IMR-90 (cell line): ENCODE measurements at regions not wholly inside any gene's neighbourhood (a gene's known extent, or its start where the extent isn't known, plus 50 kb on each side); places are given as distances from the start of the nearest gene placed in this dataset.

Source experiments
- ATAC-seq: fragments of 200-7000 bp; cut with Tn5 transposase; 2 replicates; pipeline ENCODE4 v1.9.1; 2020; ENCODE audit warnings: low read depth, mild to moderate bottlenecking, moderate library complexity
- BruUV-seq: library from RNA; stranded (reverse); fragments of 400-500 nt; replicated peaks from 2 replicates; lab custom pipeline; 2021; lab: Mats Ljungman, UMichigan
- CTCF ChIA-PET: fragments of 300-600 bp; formaldehyde crosslinking; extraction: SDS; loops from one replicate; lab custom pipeline; 2021; ENCODE audit warnings: antibody characterized with exemption; lab: Yijun Ruan, JAX
- POLR2A ChIA-PET: fragments of 300-600 bp; sonication (Branson Sonifier 250); formaldehyde crosslinking; loops from one replicate; lab custom pipeline; 2022; ENCODE audit warnings: antibody characterized with exemption; ENCODE audit not compliant: unreplicated experiment; lab: Charles Lee
- DNase-seq: peaks from one replicate; pipeline ENCODE4 v3.0.0; 2013
- H2AFZ ChIP-seq: replicated peaks from 2 replicates; pipeline ENCODE3; 2013; ENCODE audit warnings: low read length, mild to moderate bottlenecking; ENCODE audit not compliant: poor library complexity
- H2AK5ac ChIP-seq: 2 replicates; pipeline ENCODE4 v1.6.1; 2013; ENCODE audit warnings: low read depth, low read length, inconsistent platforms
- H2AK9ac ChIP-seq: replicated peaks from 2 replicates; pipeline ENCODE3; 2013; ENCODE audit warnings: mild to moderate bottlenecking, low read depth, low read length, moderate library complexity; ENCODE audit not compliant: poor library complexity
- H2BK120ac ChIP-seq: 2 replicates; pipeline ENCODE4 v1.6.1; 2013; ENCODE audit warnings: low read depth, low read length, inconsistent platforms
- H2BK15ac ChIP-seq: 3 replicates; pipeline ENCODE4 v1.6.1; 2013; ENCODE audit warnings: low read depth, low read length, inconsistent platforms
- H2BK20ac ChIP-seq: 2 replicates; pipeline ENCODE4 v1.6.1; 2013; ENCODE audit warnings: low read depth, mild to moderate bottlenecking, inconsistent platforms, low read length, moderate library complexity
- H2BK5ac ChIP-seq: 2 replicates; pipeline ENCODE4 v1.6.1; 2013; ENCODE audit warnings: mild to moderate bottlenecking, low read depth, low read length, inconsistent platforms; ENCODE audit not compliant: poor library complexity, severe bottlenecking
- H3K14ac ChIP-seq: replicated peaks from 2 replicates; pipeline ENCODE4 v1.6.1; 2013; ENCODE audit warnings: low read depth, low read length, inconsistent platforms
- H3K18ac ChIP-seq: 2 replicates; pipeline ENCODE4 v1.6.1; 2013; ENCODE audit warnings: low read depth, low read length, control low read depth
- H3K23ac ChIP-seq: 2 replicates; pipeline ENCODE4 v1.6.1; 2013; ENCODE audit warnings: low read depth, low read length, inconsistent platforms
- H3K27ac ChIP-seq: 2 replicates; pipeline ENCODE4 v1.5.1; 2013; ENCODE audit warnings: mild to moderate bottlenecking, control low read depth, low read length; ENCODE audit not compliant: insufficient read depth
- H3K27me3 ChIP-seq: 2 replicates; pipeline ENCODE4 v1.6.1; 2013; ENCODE audit warnings: low read length; ENCODE audit not compliant: control insufficient read depth, insufficient read depth
- H3K36me3 ChIP-seq: 2 replicates; pipeline ENCODE4 v1.6.1; 2013; ENCODE audit warnings: low read length, mixed read lengths; ENCODE audit not compliant: control insufficient read depth, insufficient read depth
- H3K4ac ChIP-seq: 2 replicates; pipeline ENCODE4 v1.6.1; 2013; ENCODE audit warnings: low read depth, low read length, inconsistent platforms
- H3K4me1 ChIP-seq: 2 replicates; pipeline ENCODE4 v1.6.1; 2013; ENCODE audit warnings: low read length, mixed read lengths; ENCODE audit not compliant: control insufficient read depth, insufficient read depth
- H3K4me2 ChIP-seq: 2 replicates; pipeline ENCODE4 v1.6.1; 2013; ENCODE audit warnings: low read depth, mild to moderate bottlenecking, control low read depth, low read length, moderate library complexity
- H3K4me3 ChIP-seq: 2 replicates; pipeline ENCODE4 v1.5.1; 2013; ENCODE audit warnings: low read depth, mild to moderate bottlenecking, control low read depth, low read length, moderate library complexity; ENCODE audit not compliant: insufficient read depth
- H3K56ac ChIP-seq: 2 replicates; pipeline ENCODE4 v1.6.1; 2013; ENCODE audit warnings: low read length, inconsistent platforms; ENCODE audit not compliant: insufficient read depth; ENCODE audit errors: extremely low read depth
- H3K79me1 ChIP-seq, 2 experiments: 2 replicates each; pipeline ENCODE4 v1.6.1; 2013; ENCODE audit warnings: low read length in 2 of 2, inconsistent platforms in 1 of 2, low read depth in 1 of 2
- H3K9ac ChIP-seq: 2 replicates; pipeline ENCODE4 v1.6.1; 2013; ENCODE audit warnings: low read depth, low read length, control low read depth
- H3K9me1 ChIP-seq: 2 replicates; pipeline ENCODE4 v1.6.1; 2013; ENCODE audit warnings: low read length, inconsistent platforms; ENCODE audit not compliant: insufficient read depth
- H3K9me3 ChIP-seq: 2 replicates; pipeline ENCODE4 v1.6.1; 2013; ENCODE audit warnings: low read length; ENCODE audit not compliant: control insufficient read depth, insufficient read depth
- H4K20me1 ChIP-seq: 2 replicates; pipeline ENCODE4 v1.6.1; 2013; ENCODE audit warnings: low read length, inconsistent platforms; ENCODE audit not compliant: insufficient read depth
- H4K5ac ChIP-seq: 2 replicates; pipeline ENCODE4 v1.6.1; 2013; ENCODE audit warnings: mild to moderate bottlenecking, low read depth, low read length, control low read depth
- H4K8ac ChIP-seq, 2 experiments: 2 replicates each; pipeline ENCODE4 v1.6.1; 2013; ENCODE audit warnings: low read depth in 2 of 2, low read length in 2 of 2, control low read depth in 1 of 2, inconsistent platforms in 1 of 2
- H4K91ac ChIP-seq: 2 replicates; pipeline ENCODE4 v1.6.1; 2013; ENCODE audit warnings: low read depth, low read length, inconsistent platforms; ENCODE audit not compliant: insufficient read depth
- BHLHE40 ChIP-seq: fragments of 150-350 bp; IDR thresholded peaks from 2 replicates; pipeline ENCODE4 v1.6.1; 2016; ENCODE audit warnings: mild to moderate bottlenecking, low read depth, low read length
- CEBPB ChIP-seq: IDR thresholded peaks from 2 replicates; pipeline ENCODE4 v1.6.1; 2012; ENCODE audit warnings: low read depth, low read length, improper control_type of control experiment
- CHD1 ChIP-seq: IDR thresholded peaks from 2 replicates; pipeline ENCODE4 v1.6.1; 2012; ENCODE audit warnings: low read depth, low read length, improper control_type of control experiment
- ELK1 ChIP-seq: fragments of 150-350 bp; IDR thresholded peaks from 2 replicates; pipeline ENCODE4 v1.6.1; 2016; ENCODE audit warnings: low read depth, mild to moderate bottlenecking, low read length, moderate library complexity, borderline replicate concordance
- MAFK ChIP-seq: IDR thresholded peaks from 2 replicates; pipeline ENCODE4 v1.6.1; 2012; ENCODE audit warnings: low read depth, low read length, improper control_type of control experiment
- MAZ ChIP-seq: IDR thresholded peaks from 2 replicates; pipeline ENCODE4 v1.6.1; 2012; ENCODE audit warnings: low read depth, mild to moderate bottlenecking, low read length, improper control_type of control experiment, moderate library complexity, borderline replicate concordance
- MXI1 ChIP-seq: IDR thresholded peaks from 2 replicates; pipeline ENCODE4 v1.6.1; 2012; ENCODE audit warnings: low read depth, mild to moderate bottlenecking, low read length, moderate library complexity, borderline replicate concordance
- RAD21 ChIP-seq: IDR thresholded peaks from 2 replicates; pipeline ENCODE4 v1.6.1; 2012; ENCODE audit warnings: low read length, improper control_type of control experiment
- WGBS, 2 experiments: methylation state at CpG; one replicate each; pipeline versions ENCODE4 v1.1.5 to v1.1.7; 2013; ENCODE audit warnings: missing lambda C conversion rate in 2 of 2; ENCODE audit not compliant: insufficient read length in 1 of 2; ENCODE audit errors: extremely low coverage in 2 of 2; 5-methylcytosine and 5-hydroxymethylcytosine counted together
- dilution Hi-C: fragments of 300-500 bp; cut with HindIII; formaldehyde crosslinking; loops from one replicate; pipeline ENCODE4 v1.14.3; 2018; ENCODE audit warnings: low sequenced_read_pairs; ENCODE audit not compliant: unreplicated experiment
- in situ Hi-C: fragments of 300-500 bp; cut with MboI; formaldehyde crosslinking; loops from 3 replicates; pipeline ENCODE4 v1.14.3; 2019; ENCODE audit warnings: low sequenced_read_pairs, inconsistent platforms, mixed read lengths
- intact Hi-C: fragments of 100-400 bp; cut with micrococcal nuclease; formaldehyde crosslinking; loops from 2 replicates; pipeline ENCODE4 v1.10.0; 2022
- TF ChIP-seq, protein P1 (sequence below): conservative IDR thresholded peaks from 2 replicates; pipeline ENCODE4 v1.5.1; 2012; ENCODE audit warnings: mild to moderate bottlenecking, low read depth, low read length, improper control_type of control experiment

- Histone ChIP-seq H4K5ac (no peak overlapping the region), H3K4me1 (no peaks in the 10 kb centered on the region), H3K18ac (no peak overlapping the region), H3K4ac (no peak overlapping the region), H3K4me3 (no peak overlapping the region), H3K36me3 (no peaks in the 10 kb centered on the region), H4K91ac (no peak overlapping the region), H2AK9ac (no peak overlapping the region), H3K9ac (no peak overlapping the region), H3K27me3 (peaks cover 42% of the 10 kb centered on the region), H2BK15ac (no peak overlapping the region), H3K27ac (no peak overlapping the region), H2BK20ac (no peak overlapping the region), H3K4me2 (no peak overlapping the region), H2AK5ac (no peak overlapping the region), H2BK5ac (no peak overlapping the region), H3K23ac (no peak overlapping the region), H3K9me3 (no peaks in the 10 kb centered on the region; the same call in none of the 2 replicates), H2BK120ac (no peak overlapping the region), H3K14ac (no peak overlapping the region), H4K8ac (no peak overlapping the region), H3K9me1 (no peaks in the 10 kb centered on the region), H3K56ac (no peak overlapping the region), H2AFZ (no peak overlapping the region), H4K20me1 (no peaks in the 10 kb centered on the region), H3K79me1 (no peaks in the 10 kb centered on the region)
- in situ Hi-C loops, result no loop called here
- POLR2A ChIA-PET, result no interaction called here
- intact Hi-C loops, result no loop called here
- WGBS, 2 experiments, result 82% methylated on average over 3 of the region's 14 CpGs; no CpG with 5 or more reads in 1 of the 2 experiments
- ATAC-seq (no peak), DNase-seq (no peak)
- dilution Hi-C loops, result no loop called here
- CTCF ChIA-PET, result no interaction called here
- no TSS peak for BruUV-seq
- TF ChIP-seq MAZ (no peak), RAD21 (no peak), MXI1 (no peak), ELK1 (no peak), CEBPB (no peak), CHD1 (no peak), MAFK (no peak), BHLHE40 (no peak)
- TF ChIP-seq, protein P1, sequence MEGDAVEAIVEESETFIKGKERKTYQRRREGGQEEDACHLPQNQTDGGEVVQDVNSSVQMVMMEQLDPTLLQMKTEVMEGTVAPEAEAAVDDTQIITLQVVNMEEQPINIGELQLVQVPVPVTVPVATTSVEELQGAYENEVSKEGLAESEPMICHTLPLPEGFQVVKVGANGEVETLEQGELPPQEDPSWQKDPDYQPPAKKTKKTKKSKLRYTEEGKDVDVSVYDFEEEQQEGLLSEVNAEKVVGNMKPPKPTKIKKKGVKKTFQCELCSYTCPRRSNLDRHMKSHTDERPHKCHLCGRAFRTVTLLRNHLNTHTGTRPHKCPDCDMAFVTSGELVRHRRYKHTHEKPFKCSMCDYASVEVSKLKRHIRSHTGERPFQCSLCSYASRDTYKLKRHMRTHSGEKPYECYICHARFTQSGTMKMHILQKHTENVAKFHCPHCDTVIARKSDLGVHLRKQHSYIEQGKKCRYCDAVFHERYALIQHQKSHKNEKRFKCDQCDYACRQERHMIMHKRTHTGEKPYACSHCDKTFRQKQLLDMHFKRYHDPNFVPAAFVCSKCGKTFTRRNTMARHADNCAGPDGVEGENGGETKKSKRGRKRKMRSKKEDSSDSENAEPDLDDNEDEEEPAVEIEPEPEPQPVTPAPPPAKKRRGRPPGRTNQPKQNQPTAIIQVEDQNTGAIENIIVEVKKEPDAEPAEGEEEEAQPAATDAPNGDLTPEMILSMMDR, result no peak
These were observed 110.7 kb upstream of the UBL3 start for GRCh38 chr13:29961036-29961670.
